ENCODE measurements at regions not wholly inside any gene's neighbourhood (a gene's known extent, or its start where the extent isn't known, plus 50 kb on each side); places are given as distances from the start of the nearest gene placed in this dataset.

- no peak for TF ChIP-seq POLR2A (IDR thresholded peaks at IDR 0.05)
- TF ChIP-seq CTCF (IDR thresholded peaks at IDR 0.05), result no peak
Measured at GRCh38 chr11:80914311-80914710, 1473.5 kb upstream of the TENM4 start.
